Common myeloid progenitor, CD34-positive (primary cell): ENCODE measurements at regions not wholly inside any gene's neighbourhood (a gene's known extent, or its start where the extent isn't known, plus 50 kb on each side); places are given as distances from the start of the nearest gene placed in this dataset.

Experiments used
- CTCF ChIA-PET: fragments of 350-600 bp; sonication (Branson Sonifier 250); formaldehyde crosslinking; loops from one replicate; lab custom pipeline; 2021; ENCODE audit warnings: antibody characterized with exemption; lab: Charles Lee
- POLR2A ChIA-PET: fragments of 350-600 bp; sonication (Branson Sonifier 250); formaldehyde crosslinking; loops from one replicate; lab custom pipeline; 2021; ENCODE audit warnings: antibody characterized with exemption; lab: Charles Lee
- DNase-seq, 3 donors: peaks; one replicate each; pipeline versions ENCODE4 v3.0.0 to v3.0.0-alpha.2; 2013
- H3K27ac ChIP-seq, 2 experiments: 1 replicate in 1 of 2; 2 replicates in 1 of 2; pipeline ENCODE4 v1.7.0; 2013; ENCODE audit warnings: inconsistent platforms in 2 of 2, low read length in 2 of 2, mild to moderate bottlenecking in 2 of 2, low read depth in 1 of 2, moderate library complexity in 1 of 2; ENCODE audit not compliant: severe bottlenecking in 2 of 2, insufficient read depth in 1 of 2, poor library complexity in 1 of 2
- H3K27me3 ChIP-seq, 5 experiments: replicated peaks in 2 of 5; 1 replicate in 3 of 5; 2 replicates in 2 of 5; pipeline versions ENCODE4 v1.6.1 to v1.7.0; 2013; ENCODE audit warnings: low read length in 4 of 5, mild to moderate bottlenecking in 2 of 5, moderate library complexity in 2 of 5, inconsistent platforms in 1 of 5; ENCODE audit not compliant: insufficient read depth in 5 of 5, control insufficient read depth in 4 of 5
- H3K36me3 ChIP-seq, 4 experiments: 1 replicate in 2 of 4; 2 replicates in 2 of 4; pipeline versions ENCODE4 v1.6.1 to v1.7.0; 2013; ENCODE audit warnings: low read length in 3 of 4, control low read depth in 1 of 4, mild to moderate bottlenecking in 1 of 4; ENCODE audit not compliant: control insufficient read depth in 4 of 4, insufficient read depth in 4 of 4
- H3K4me1 ChIP-seq, 4 experiments: 1 replicate in 3 of 4; 2 replicates in 1 of 4; pipeline versions ENCODE4 v1.6.1 to v1.7.1; 2013; ENCODE audit warnings: low read length in 3 of 4, mild to moderate bottlenecking in 3 of 4, control low read depth in 1 of 4, inconsistent platforms in 1 of 4, moderate library complexity in 1 of 4; ENCODE audit not compliant: control insufficient read depth in 4 of 4, insufficient read depth in 4 of 4; ENCODE audit errors: control extremely low read depth in 1 of 4
- H3K4me3 ChIP-seq, 7 experiments: 1 replicate in 4 of 7; 2 replicates in 3 of 7; pipeline versions ENCODE4 v1.5.1 to v1.7.0; 2013; ENCODE audit warnings: mild to moderate bottlenecking in 7 of 7, low read length in 6 of 7, moderate library complexity in 6 of 7, inconsistent platforms in 2 of 7, low read depth in 2 of 7, control low read depth in 1 of 7; ENCODE audit not compliant: insufficient read depth in 4 of 7, control insufficient read depth in 1 of 7; ENCODE audit errors: extremely low read depth in 1 of 7
- H3K9me3 ChIP-seq, 5 experiments: 1 replicate in 4 of 5; 2 replicates in 1 of 5; pipeline versions ENCODE4 v1.6.1 to v1.7.1; 2013; ENCODE audit warnings: low read length in 4 of 5, mild to moderate bottlenecking in 2 of 5, inconsistent platforms in 1 of 5, low read depth in 1 of 5, moderate library complexity in 1 of 5; ENCODE audit not compliant: control insufficient read depth in 4 of 5, insufficient read depth in 2 of 5; ENCODE audit errors: control extremely low read depth in 1 of 5
- WGBS: methylation state at CpG from one replicate; pipeline ENCODE4 v1.1.5; 2013; ENCODE audit not compliant: insufficient coverage; 5-methylcytosine and 5-hydroxymethylcytosine counted together

- peaks cover 0 to 2% (median 0%) of the 10 kb centered on the region in 5 experiments for H3K27me3 ChIP-seq
- no peaks in the 10 kb centered on the region for H3K36me3 ChIP-seq
- CTCF ChIA-PET = no interaction called here
- no peaks in the 10 kb centered on the region for H3K4me1 ChIP-seq
- H3K27ac ChIP-seq = no peak overlapping the region
- peaks cover 0 to 16% (median 1%) of the 10 kb centered on the region in 5 experiments for H3K9me3 ChIP-seq
- no CpG with 5 or more reads among the region's 1 CpG for WGBS
- no peak for DNase-seq
- H3K4me3 ChIP-seq = no peak overlapping the region
- POLR2A ChIA-PET = interaction anchor here (0.6 kb wide), 1 partner anchor 1665 kb away, joined by 3 read pairs; no protein-coding TSS in a partner anchor
These were observed 128.2 kb downstream of the SNX19 start for GRCh38 chr11:130787973-130788570.

GRCh38 chr11:130789056-130789640 is 127.1 kb downstream of the SNX19 start:
- Histone ChIP-seq H3K4me1 (no peaks in the 10 kb centered on the region), H3K27me3 (peaks cover 0 to under 1% (median 0%) of the 10 kb centered on the region in 5 experiments), H3K9me3 (peaks cover 0 to 16% (median 1%) of the 10 kb centered on the region in 5 experiments), H3K27ac (no peak overlapping the region), H3K36me3 (no peaks in the 10 kb centered on the region), H3K4me3 (no peak overlapping the region)
- DNase-seq = no peak
- CTCF ChIA-PET = no interaction called here
- POLR2A ChIA-PET = no interaction called here
- WGBS = 81% methylated on average over 3 of the region's 3 CpGs

GRCh38 chr11:130790689-130791088 is 125.6 kb downstream of the SNX19 start:
- H3K36me3 ChIP-seq = no peaks in the 10 kb centered on the region
- H3K4me1 ChIP-seq = no peaks in the 10 kb centered on the region
- H3K27ac ChIP-seq = no peak overlapping the region
- H3K9me3 ChIP-seq = peaks cover 0 to 17% (median 1%) of the 10 kb centered on the region in 5 experiments
- H3K27me3 ChIP-seq = no peaks in the 10 kb centered on the region
- CTCF ChIA-PET = interaction anchor here (0.9 kb wide), 1 partner anchor 12 kb away, joined by 3 read pairs; no protein-coding TSS in a partner anchor
- 100% methylated on average over 2 of the region's 2 CpGs for WGBS
- POLR2A ChIA-PET = no interaction called here
- no peak overlapping the region for H3K4me3 ChIP-seq
- DNase-seq = no peak

- Histone ChIP-seq H3K4me1 (no peaks in the 10 kb centered on the region), H3K9me3 (peaks cover 0 to 24% (median 1%) of the 10 kb centered on the region in 5 experiments), H3K4me3 (no peak overlapping the region), H3K27me3 (no peaks in the 10 kb centered on the region), H3K36me3 (no peaks in the 10 kb centered on the region), H3K27ac (no peak overlapping the region)
- CTCF ChIA-PET = no interaction called here
- DNase-seq = no peak
- POLR2A ChIA-PET = no interaction called here
These were observed 123.5 kb downstream of the SNX19 start for GRCh38 chr11:130792772-130793171.

GRCh38 chr11:130796828-130797227 is 119.5 kb downstream of the SNX19 start:
- CTCF ChIA-PET = interaction anchor here (0.7 kb wide), 1 partner anchor 361 kb away, joined by 3 read pairs; no protein-coding TSS in a partner anchor
- H3K27me3 ChIP-seq = no peaks in the 10 kb centered on the region
- H3K36me3 ChIP-seq = no peaks in the 10 kb centered on the region
- H3K9me3 ChIP-seq = peaks cover 0 to 8% (median 0%) of the 10 kb centered on the region in 5 experiments
- no peak for DNase-seq
- H3K27ac ChIP-seq = no peak overlapping the region
- H3K4me3 ChIP-seq = no peak overlapping the region
- H3K4me1 ChIP-seq = no peaks in the 10 kb centered on the region
- no CpG with 5 or more reads among the region's 2 CpGs for WGBS
- POLR2A ChIA-PET = no interaction called here

GRCh38 chr11:130798280-130798679 is 118.0 kb downstream of the SNX19 start:
- 100% methylated on average over 1 of the region's 3 CpGs for WGBS
- ChIA-PET CTCF (interaction anchor here (1.3 kb wide), 1 partner anchor 11 kb away, joined by 3 read pairs; no protein-coding TSS in a partner anchor), POLR2A (no interaction called here)
- no peaks in the 10 kb centered on the region for H3K4me1 ChIP-seq
- no peak overlapping the region for H3K4me3 ChIP-seq
- H3K27me3 ChIP-seq = no peaks in the 10 kb centered on the region
- DNase-seq = no peak
- no peaks in the 10 kb centered on the region for H3K36me3 ChIP-seq
- peaks cover 0 to 8% (median 0%) of the 10 kb centered on the region in 5 experiments for H3K9me3 ChIP-seq
- H3K27ac ChIP-seq = no peak overlapping the region

GRCh38 chr11:130798801-130799200 is 117.5 kb downstream of the SNX19 start:
- H3K4me1 ChIP-seq = no peaks in the 10 kb centered on the region
- H3K27ac ChIP-seq = no peak overlapping the region
- H3K4me3 ChIP-seq = no peak overlapping the region
- H3K9me3 ChIP-seq = peaks cover 0 to 8% (median 0%) of the 10 kb centered on the region in 5 experiments
- no peaks in the 10 kb centered on the region for H3K27me3 ChIP-seq
- H3K36me3 ChIP-seq = no peaks in the 10 kb centered on the region
- WGBS = 100% methylated on average over 1 of the region's 4 CpGs
- POLR2A ChIA-PET = no interaction called here
- CTCF ChIA-PET = interaction anchor here (1.3 kb wide), 1 partner anchor 10 kb away, joined by 3 read pairs; no protein-coding TSS in a partner anchor
- no peak for DNase-seq
